ENCODE measurements at regions not wholly inside any gene's neighbourhood (a gene's known extent, or its start where the extent isn't known, plus 50 kb on each side); places are given as distances from the start of the nearest gene placed in this dataset.

DNA sequence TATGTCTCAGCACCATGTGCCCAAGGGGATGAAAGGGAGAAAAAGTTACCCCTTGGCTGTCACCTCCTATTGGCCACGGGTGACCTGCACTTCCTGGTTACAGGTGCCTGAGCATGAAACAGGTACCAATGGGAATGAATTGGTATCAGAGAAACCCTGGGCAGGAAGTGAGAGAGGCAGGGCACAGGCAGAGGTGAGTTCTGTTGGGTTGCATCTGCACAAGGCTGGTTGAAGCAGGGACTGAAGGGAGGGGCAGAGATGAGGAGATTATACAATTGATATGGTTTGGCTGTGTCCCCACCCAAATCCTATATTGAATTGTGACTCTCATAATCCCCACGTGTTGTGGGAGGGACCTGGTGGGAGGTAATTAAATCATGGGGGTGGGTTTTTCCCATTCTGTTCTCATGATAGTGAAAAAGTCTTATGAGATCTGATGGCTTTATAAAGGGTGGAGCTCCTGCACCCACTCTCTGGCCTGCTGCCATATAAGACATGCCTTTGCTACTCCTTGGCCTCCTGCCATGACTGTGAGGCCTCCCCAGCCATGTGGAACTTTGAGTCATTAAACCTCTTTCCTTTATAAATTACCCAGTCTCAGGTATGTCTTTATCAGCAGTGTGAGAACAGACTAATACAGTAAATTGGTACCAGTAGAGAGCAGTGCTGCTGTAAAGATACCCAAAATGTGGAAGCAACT, 291.8 kb downstream of the LRFN2 start:
- H3K27ac ChIP-seq (ENCODE audit: low read depth in 1 of 2, low read length in 1 of 2), result no peak overlapping the region

DNA sequence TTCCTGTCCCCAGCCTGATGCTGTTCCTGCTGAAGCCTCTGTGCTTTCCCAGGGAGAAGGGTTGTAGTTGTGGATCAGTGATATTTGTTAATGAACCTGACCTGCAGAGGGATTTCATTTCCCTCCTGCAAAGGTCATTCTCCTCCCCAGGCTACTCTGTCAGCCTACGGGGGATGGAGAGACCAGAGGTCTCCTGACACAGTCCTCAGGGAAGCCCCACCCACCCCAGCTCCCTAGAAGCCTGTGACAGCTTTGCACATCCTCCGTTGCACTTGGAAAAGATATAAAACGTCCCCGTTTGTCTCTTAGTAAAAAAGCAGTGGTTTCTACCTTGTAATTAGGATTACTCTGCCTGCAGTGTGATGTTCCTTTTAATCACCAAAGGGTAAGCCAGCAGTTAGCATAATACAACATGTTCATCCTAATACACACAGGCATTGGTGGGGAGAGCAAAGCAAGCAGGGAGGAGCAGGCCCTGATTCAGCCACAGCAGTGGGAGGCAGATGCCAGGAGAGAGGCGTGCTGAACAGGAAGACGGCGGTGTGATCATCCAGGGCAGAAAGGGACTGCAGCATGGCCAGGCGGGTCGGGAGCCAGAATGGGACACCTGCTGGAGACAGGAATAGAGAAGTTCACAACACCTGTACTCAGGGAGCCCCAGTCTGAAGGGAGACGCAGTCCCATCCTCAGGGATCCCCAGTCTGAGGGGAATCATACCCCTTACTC, 293.5 kb downstream of the LRFN2 start:
- Histone ChIP-seq H3K36me3 (ENCODE audit: control insufficient read depth in 2 of 2, insufficient read depth in 2 of 2, low read length in 1 of 2) (no peaks in the 10 kb centered on the region), H3K9me3 (ENCODE audit: control insufficient read depth in 2 of 2, insufficient read depth in 1 of 2, low read length in 1 of 2) (no peaks in the 10 kb centered on the region), H3K27ac (ENCODE audit: low read depth in 1 of 2, low read length in 1 of 2) (no peak overlapping the region), H3K4me1 (ENCODE audit: control insufficient read depth in 2 of 2, insufficient read depth in 2 of 2, low read length in 2 of 2) (no peaks in the 10 kb centered on the region), H3K27me3 (ENCODE audit: control insufficient read depth in 2 of 2, insufficient read depth in 1 of 2, low read length in 1 of 2) (no peaks in the 10 kb centered on the region), H3K4me3 (ENCODE audit: low read length in 2 of 2) (no peak overlapping the region)
- no peak for DNase-seq (ENCODE audit: low read depth in 6 of 9, low spot score in 9 of 9)
- 75% methylated on average over 10 of the region's 10 CpGs for WGBS

More for the DNA sequence above, 291.8 kb downstream of the LRFN2 start:
- Histone ChIP-seq H3K27me3 (ENCODE audit: control insufficient read depth in 2 of 2, insufficient read depth in 1 of 2, low read length in 1 of 2) (no peaks in the 10 kb centered on the region), H3K4me3 (ENCODE audit: low read length in 2 of 2) (no peak overlapping the region), H3K4me1 (ENCODE audit: control insufficient read depth in 2 of 2, insufficient read depth in 2 of 2, low read length in 2 of 2) (no peaks in the 10 kb centered on the region), H3K36me3 (ENCODE audit: control insufficient read depth in 2 of 2, insufficient read depth in 2 of 2, low read length in 1 of 2) (no peaks in the 10 kb centered on the region), H3K9me3 (ENCODE audit: control insufficient read depth in 2 of 2, insufficient read depth in 1 of 2, low read length in 1 of 2) (no peaks in the 10 kb centered on the region)
- 86% methylated on average over 2 of the region's 2 CpGs for WGBS
- no peak for DNase-seq (ENCODE audit: low read depth in 6 of 9, low spot score in 9 of 9)

DNA sequence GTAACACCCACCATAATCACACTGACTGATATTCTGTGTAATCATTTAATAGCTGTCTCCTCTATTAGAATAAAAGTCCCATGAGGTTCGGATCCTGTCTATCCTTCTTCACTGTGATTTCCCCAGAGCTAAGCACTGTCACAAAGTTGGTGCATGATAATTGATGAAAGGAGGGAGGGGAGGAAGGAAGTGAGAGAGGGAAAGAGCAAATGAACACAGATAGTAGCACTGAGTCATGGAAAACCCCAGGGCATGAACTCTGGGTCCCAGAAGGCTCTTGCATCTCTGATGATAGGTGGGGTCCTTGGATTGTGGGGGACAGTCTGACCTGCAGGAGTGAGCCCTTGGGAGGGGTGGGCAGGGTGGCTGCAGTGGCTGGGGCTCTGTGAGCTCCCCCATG, 294.1 kb downstream of the LRFN2 start:
- no peak for DNase-seq (ENCODE audit: low read depth in 6 of 9, low spot score in 9 of 9)
- H3K36me3 ChIP-seq (ENCODE audit: control insufficient read depth in 2 of 2, insufficient read depth in 2 of 2, low read length in 1 of 2), result no peaks in the 10 kb centered on the region
- H3K4me1 ChIP-seq (ENCODE audit: control insufficient read depth in 2 of 2, insufficient read depth in 2 of 2, low read length in 2 of 2), result no peaks in the 10 kb centered on the region
- no peak overlapping the region for H3K27ac ChIP-seq (ENCODE audit: low read depth in 1 of 2, low read length in 1 of 2)
- no peaks in the 10 kb centered on the region for H3K27me3 ChIP-seq (ENCODE audit: control insufficient read depth in 2 of 2, insufficient read depth in 1 of 2, low read length in 1 of 2)
- H3K9me3 ChIP-seq (ENCODE audit: control insufficient read depth in 2 of 2, insufficient read depth in 1 of 2, low read length in 1 of 2), result no peaks in the 10 kb centered on the region
- H3K4me3 ChIP-seq (ENCODE audit: low read length in 2 of 2), result no peak overlapping the region
- 83% methylated on average over 1 of the region's 1 CpG for WGBS

DNA sequence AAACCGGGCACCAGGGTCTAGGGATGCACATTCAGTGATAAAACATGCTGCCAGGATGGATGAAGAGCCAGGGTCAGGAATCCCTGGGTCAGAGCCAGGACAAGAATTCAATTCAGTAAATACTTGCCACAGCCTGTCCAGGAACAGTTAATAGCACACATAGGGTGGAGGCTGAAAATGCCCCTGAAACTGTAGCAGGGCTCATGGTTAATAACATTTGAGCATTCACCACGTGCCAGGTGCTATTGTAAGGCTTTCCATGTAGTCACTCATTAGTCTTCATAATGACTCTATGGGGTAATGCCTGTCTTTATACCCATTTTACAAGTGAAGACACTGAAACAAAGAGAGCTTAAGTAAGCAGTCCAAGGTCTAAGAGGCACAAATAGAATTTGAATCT, 296.3 kb downstream of the LRFN2 start:
- WGBS, result 51% methylated on average over 2 of the region's 2 CpGs
- Histone ChIP-seq H3K4me1 (ENCODE audit: control insufficient read depth in 2 of 2, insufficient read depth in 2 of 2, low read length in 2 of 2) (no peaks in the 10 kb centered on the region), H3K9me3 (ENCODE audit: control insufficient read depth in 2 of 2, insufficient read depth in 1 of 2, low read length in 1 of 2) (no peaks in the 10 kb centered on the region), H3K27me3 (ENCODE audit: control insufficient read depth in 2 of 2, insufficient read depth in 1 of 2, low read length in 1 of 2) (peaks cover 0 to 9% of the 10 kb centered on the region in 2 donors), H3K4me3 (ENCODE audit: low read length in 2 of 2) (no peak overlapping the region), H3K27ac (ENCODE audit: low read depth in 1 of 2, low read length in 1 of 2) (no peak overlapping the region), H3K36me3 (ENCODE audit: control insufficient read depth in 2 of 2, insufficient read depth in 2 of 2, low read length in 1 of 2) (no peaks in the 10 kb centered on the region)
- DNase-seq (ENCODE audit: low read depth in 6 of 9, low spot score in 9 of 9), result no peak

DNA sequence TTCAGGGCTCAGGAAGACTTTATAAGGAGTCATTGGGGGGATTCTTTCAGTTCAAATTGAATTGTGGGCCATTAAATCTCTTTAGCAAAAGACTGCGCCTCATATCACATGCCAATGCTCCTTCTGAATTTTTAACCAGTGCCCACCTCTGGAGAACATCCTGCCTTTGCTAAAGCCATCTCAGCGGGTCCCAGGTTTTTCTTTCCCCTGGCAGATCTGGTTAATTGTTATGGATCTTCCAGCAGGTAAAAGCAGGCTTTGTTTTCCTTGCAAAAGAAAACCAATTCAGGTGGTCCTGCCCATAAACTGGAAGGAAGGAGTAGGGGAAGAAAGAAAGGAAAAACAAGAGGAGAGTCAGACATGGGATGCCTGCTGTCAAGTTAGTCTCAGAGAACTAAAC, 298.2 kb downstream of the LRFN2 start:
- H3K4me1 ChIP-seq (ENCODE audit: control insufficient read depth in 2 of 2, insufficient read depth in 2 of 2, low read length in 2 of 2), result no peaks in the 10 kb centered on the region
- H3K9me3 ChIP-seq (ENCODE audit: control insufficient read depth in 2 of 2, insufficient read depth in 1 of 2, low read length in 1 of 2), result no peaks in the 10 kb centered on the region
- peaks cover 0 to 15% of the 10 kb centered on the region in 2 donors for H3K27me3 ChIP-seq (ENCODE audit: control insufficient read depth in 2 of 2, insufficient read depth in 1 of 2, low read length in 1 of 2)
- no peaks in the 10 kb centered on the region for H3K36me3 ChIP-seq (ENCODE audit: control insufficient read depth in 2 of 2, insufficient read depth in 2 of 2, low read length in 1 of 2)
- H3K27ac ChIP-seq (ENCODE audit: low read depth in 1 of 2, low read length in 1 of 2), result no peak overlapping the region
- no peak overlapping the region for H3K4me3 ChIP-seq (ENCODE audit: low read length in 2 of 2)
- DNase-seq (ENCODE audit: low read depth in 6 of 9, low spot score in 9 of 9), result no peak
- WGBS, result 90% methylated on average over 2 of the region's 2 CpGs

DNA sequence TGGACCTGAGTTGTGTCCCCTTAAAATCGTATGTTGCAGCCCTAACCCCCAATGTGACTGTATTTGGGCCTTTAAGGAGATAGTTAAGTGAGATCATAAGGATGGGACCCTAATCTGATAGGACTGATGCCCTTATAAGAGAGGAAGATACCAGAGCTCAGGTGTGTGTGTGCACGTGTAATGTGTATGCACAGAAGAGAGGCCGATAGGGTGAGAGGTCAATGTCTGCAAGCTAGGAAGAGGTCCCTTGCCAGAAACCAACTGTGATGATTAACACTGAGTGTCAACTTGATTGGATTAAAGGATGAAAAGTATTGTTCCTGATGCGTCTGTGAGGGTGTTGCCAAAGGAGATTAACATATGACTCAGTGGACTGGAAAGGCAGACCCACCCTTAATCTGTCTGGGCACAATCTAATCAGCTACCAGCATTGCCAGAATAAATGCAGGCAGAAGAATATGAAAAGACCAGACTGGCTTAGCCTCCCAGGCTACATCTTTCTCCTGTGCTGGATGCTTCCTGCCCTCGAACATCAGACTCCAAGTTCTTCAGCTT, 299.8 kb downstream of the LRFN2 start:
- no peak overlapping the region for H3K4me3 ChIP-seq (ENCODE audit: low read length in 2 of 2)
- 92% methylated on average over 5 of the region's 5 CpGs for WGBS
- peaks cover 0 to 15% of the 10 kb centered on the region in 2 donors for H3K27me3 ChIP-seq (ENCODE audit: control insufficient read depth in 2 of 2, insufficient read depth in 1 of 2, low read length in 1 of 2)
- DNase-seq (ENCODE audit: low read depth in 6 of 9, low spot score in 9 of 9), result no peak
- no peaks in the 10 kb centered on the region for H3K9me3 ChIP-seq (ENCODE audit: control insufficient read depth in 2 of 2, insufficient read depth in 1 of 2, low read length in 1 of 2)
- H3K4me1 ChIP-seq (ENCODE audit: control insufficient read depth in 2 of 2, insufficient read depth in 2 of 2, low read length in 2 of 2), result no peaks in the 10 kb centered on the region
- no peaks in the 10 kb centered on the region for H3K36me3 ChIP-seq (ENCODE audit: control insufficient read depth in 2 of 2, insufficient read depth in 2 of 2, low read length in 1 of 2)
- H3K27ac ChIP-seq (ENCODE audit: low read depth in 1 of 2, low read length in 1 of 2), result no peak overlapping the region

DNA sequence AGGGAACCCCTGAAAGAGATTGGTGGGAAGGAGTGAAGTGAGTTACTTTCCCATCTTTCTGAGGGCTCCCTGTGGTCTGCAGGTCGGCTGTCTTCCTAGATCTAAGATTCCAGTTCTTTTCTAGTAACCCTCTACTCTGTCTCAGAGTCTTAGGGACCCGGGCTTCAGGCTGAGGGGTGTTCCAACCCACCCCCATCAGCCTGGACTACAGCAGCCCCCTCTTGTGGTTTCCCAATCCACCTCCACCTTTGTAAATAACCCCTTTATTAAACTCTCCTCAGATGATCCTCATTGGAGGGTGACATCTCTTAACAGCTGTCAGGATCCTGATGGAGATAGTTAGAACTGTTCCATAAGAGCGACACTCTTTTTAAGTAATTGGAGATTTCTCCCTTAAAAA, 300.4 kb downstream of the LRFN2 start:
- Histone ChIP-seq H3K36me3 (ENCODE audit: control insufficient read depth in 2 of 2, insufficient read depth in 2 of 2, low read length in 1 of 2) (no peaks in the 10 kb centered on the region), H3K4me1 (ENCODE audit: control insufficient read depth in 2 of 2, insufficient read depth in 2 of 2, low read length in 2 of 2) (no peaks in the 10 kb centered on the region), H3K4me3 (ENCODE audit: low read length in 2 of 2) (no peak overlapping the region), H3K9me3 (ENCODE audit: control insufficient read depth in 2 of 2, insufficient read depth in 1 of 2, low read length in 1 of 2) (no peaks in the 10 kb centered on the region), H3K27ac (ENCODE audit: low read depth in 1 of 2, low read length in 1 of 2) (no peak overlapping the region), H3K27me3 (ENCODE audit: control insufficient read depth in 2 of 2, insufficient read depth in 1 of 2, low read length in 1 of 2) (peaks cover 0 to 15% of the 10 kb centered on the region in 2 donors)
- DNase-seq (ENCODE audit: low read depth in 6 of 9, low spot score in 9 of 9), result no peak
- WGBS, result 59% methylated on average over 3 of the region's 3 CpGs

DNA sequence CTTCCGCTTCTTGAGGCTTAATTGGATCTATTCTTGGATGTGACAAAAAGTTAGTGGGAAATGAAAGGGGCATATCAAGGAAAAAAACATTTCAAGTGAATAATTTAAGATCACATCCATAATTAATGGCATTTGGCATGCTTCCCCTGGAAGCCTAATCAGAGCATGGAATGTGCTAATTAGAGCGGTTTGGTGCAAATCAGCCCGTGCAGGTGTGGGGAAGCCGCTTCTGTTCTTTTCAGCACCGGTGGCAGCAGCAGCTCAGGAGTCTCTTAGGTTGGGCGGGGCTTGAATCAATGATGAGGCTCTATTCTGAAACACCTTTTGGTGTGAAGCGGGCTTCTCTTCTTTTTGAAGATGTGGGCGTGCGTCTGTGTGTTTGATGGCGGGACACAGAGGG, 301.2 kb downstream of the LRFN2 start:
- WGBS, result 21% methylated on average over 10 of the region's 10 CpGs
- peaks cover 0 to 15% of the 10 kb centered on the region in 2 donors for H3K27me3 ChIP-seq (ENCODE audit: control insufficient read depth in 2 of 2, insufficient read depth in 1 of 2, low read length in 1 of 2)
- H3K9me3 ChIP-seq (ENCODE audit: control insufficient read depth in 2 of 2, insufficient read depth in 1 of 2, low read length in 1 of 2), result no peaks in the 10 kb centered on the region

DNA sequence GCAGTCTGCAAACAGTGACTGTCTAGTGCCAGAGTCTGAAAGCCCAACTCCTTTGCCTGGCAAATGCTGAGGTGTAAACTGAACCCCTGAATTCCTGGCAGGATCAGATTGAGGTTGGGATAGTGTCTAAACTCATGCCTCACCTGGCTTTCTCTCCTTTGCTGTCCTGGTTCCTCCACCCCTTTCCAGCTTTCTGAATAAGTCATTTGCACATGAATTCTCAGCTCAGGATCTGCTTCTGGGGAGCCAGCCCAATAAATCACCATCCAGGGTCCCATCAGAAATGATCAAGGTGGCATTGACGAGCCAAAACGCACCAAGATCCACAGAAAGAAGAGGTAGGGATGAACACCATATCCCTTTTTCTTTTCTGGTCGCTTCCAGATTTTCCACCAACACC, 301.6 kb downstream of the LRFN2 start:
- no peaks in the 10 kb centered on the region for H3K4me1 ChIP-seq (ENCODE audit: control insufficient read depth in 2 of 2, insufficient read depth in 2 of 2, low read length in 2 of 2)
- H3K27me3 ChIP-seq (ENCODE audit: control insufficient read depth in 2 of 2, insufficient read depth in 1 of 2, low read length in 1 of 2), result peaks cover 0 to 15% of the 10 kb centered on the region in 2 donors
- 52% methylated on average over 3 of the region's 3 CpGs for WGBS
- H3K9me3 ChIP-seq (ENCODE audit: control insufficient read depth in 2 of 2, insufficient read depth in 1 of 2, low read length in 1 of 2), result no peaks in the 10 kb centered on the region
- H3K36me3 ChIP-seq (ENCODE audit: control insufficient read depth in 2 of 2, insufficient read depth in 2 of 2, low read length in 1 of 2), result no peaks in the 10 kb centered on the region
- no peak for DNase-seq (ENCODE audit: low read depth in 6 of 9, low spot score in 9 of 9)
- no peak overlapping the region for H3K27ac ChIP-seq (ENCODE audit: low read depth in 1 of 2, low read length in 1 of 2)
- H3K4me3 ChIP-seq (ENCODE audit: low read length in 2 of 2), result no peak overlapping the region

More for the DNA sequence above, 301.2 kb downstream of the LRFN2 start:
- H3K4me1 ChIP-seq (ENCODE audit: control insufficient read depth in 2 of 2, insufficient read depth in 2 of 2, low read length in 2 of 2), result no peaks in the 10 kb centered on the region
- DNase-seq (ENCODE audit: low read depth in 6 of 9, low spot score in 9 of 9), result no peak
- H3K36me3 ChIP-seq (ENCODE audit: control insufficient read depth in 2 of 2, insufficient read depth in 2 of 2, low read length in 1 of 2), result no peaks in the 10 kb centered on the region
- no peak overlapping the region for H3K27ac ChIP-seq (ENCODE audit: low read depth in 1 of 2, low read length in 1 of 2)
- H3K4me3 ChIP-seq (ENCODE audit: low read length in 2 of 2), result no peak overlapping the region
